ENCODE measurements at regions not wholly inside any gene's neighbourhood (a gene's known extent, or its start where the extent isn't known, plus 50 kb on each side); places are given as distances from the start of the nearest gene placed in this dataset.
"Not testable (repeated sequence)": the region's sequence is repeated elsewhere in the genome, so short reads cannot be mapped to it uniquely, and the experiment has no call there.

GRCh38 chr1:193931356-193931755 is 744.9 kb upstream of the B3GALT2 start:
- no peak for DNase-seq (ENCODE audit: low read depth in 2 of 2)

- DNase-seq (ENCODE audit: low read depth in 2 of 2) = no peak
Measured at GRCh38 chr1:193929374-193930033, 743.1 kb upstream of the B3GALT2 start.

- no peak for DNase-seq (ENCODE audit: low read depth in 2 of 2)
Measured at GRCh38 chr1:193927550-193927949, 741.1 kb upstream of the B3GALT2 start.

GRCh38 chr1:193926956-193927355 is 740.5 kb upstream of the B3GALT2 start:
- no peak for DNase-seq (ENCODE audit: low read depth in 2 of 2)

DNA sequence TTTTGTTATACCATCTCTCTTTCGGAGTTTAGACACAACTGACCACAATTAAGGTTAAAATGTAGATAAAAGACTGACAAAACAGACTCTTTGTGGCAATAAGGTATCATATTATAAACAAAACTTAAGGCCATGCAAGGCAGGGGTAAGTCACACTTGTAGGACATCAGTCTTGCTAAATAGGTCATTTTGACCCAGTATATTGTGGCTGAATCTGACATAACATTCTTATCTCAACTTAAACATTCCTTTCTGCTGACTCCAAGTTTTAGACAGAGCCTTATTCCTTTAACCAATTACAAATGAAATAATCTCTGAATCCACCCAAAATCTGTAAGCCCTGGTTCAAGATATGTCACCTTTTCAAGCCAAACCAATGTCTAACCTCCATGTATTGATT is 733.4 kb upstream of the B3GALT2 start:
- no peak for DNase-seq (ENCODE audit: low read depth in 2 of 2)

GRCh38 chr1:193916452-193916851 is 730.0 kb upstream of the B3GALT2 start:
- no peak for DNase-seq (ENCODE audit: low read depth in 2 of 2)

DNA sequence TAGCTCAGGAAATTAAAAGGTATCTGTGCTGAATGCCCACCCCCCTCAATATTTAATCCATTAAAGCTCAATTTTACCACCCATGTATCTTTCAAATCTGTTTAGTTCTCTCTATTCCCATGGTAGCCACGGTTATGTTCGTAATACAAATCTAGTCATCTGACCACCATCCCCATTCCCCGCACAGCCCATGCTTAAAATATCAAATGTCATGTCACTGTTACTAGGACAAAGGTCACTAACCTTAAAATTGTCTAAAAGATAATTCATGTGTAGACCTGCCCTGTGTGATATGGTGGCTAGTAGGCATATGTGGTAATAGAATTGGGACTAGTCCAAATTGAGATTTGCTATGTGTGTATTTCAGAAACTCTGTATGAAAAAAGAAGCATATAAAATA is 728.5 kb upstream of the B3GALT2 start:
- DNase-seq (ENCODE audit: low read depth in 2 of 2) = no peak

DNA sequence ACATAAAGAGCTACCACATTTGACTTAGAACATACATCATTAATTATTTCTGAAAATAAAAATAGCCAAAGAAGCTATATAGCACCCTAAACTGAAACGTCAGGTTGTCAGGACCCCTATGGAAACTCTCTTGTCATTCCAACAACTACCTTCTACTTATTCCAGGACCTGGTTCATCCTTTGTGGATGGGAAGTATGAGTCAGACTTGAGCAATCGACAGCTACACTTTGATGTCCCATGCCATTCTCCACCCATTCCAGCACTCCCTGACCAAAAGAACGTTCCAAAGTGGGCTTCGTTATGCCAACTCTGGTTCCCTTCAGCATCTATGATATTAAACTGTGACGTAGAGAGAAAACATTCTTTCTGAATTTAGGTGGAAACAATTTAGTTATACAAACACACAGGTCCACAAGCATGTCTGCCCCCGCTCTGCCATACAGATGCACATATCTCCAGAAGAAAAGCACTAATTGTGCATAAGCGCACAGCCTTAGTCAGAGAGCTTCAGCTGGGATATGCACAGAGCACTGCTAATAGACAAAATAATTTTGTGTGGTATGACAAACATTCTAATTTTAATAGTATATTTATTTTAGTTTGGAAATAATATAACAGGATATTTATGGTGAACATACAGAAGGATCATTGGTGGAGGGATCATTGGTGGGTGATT is 723.1 kb upstream of the B3GALT2 start:
- no peak for DNase-seq (ENCODE audit: low read depth in 2 of 2)

DNA sequence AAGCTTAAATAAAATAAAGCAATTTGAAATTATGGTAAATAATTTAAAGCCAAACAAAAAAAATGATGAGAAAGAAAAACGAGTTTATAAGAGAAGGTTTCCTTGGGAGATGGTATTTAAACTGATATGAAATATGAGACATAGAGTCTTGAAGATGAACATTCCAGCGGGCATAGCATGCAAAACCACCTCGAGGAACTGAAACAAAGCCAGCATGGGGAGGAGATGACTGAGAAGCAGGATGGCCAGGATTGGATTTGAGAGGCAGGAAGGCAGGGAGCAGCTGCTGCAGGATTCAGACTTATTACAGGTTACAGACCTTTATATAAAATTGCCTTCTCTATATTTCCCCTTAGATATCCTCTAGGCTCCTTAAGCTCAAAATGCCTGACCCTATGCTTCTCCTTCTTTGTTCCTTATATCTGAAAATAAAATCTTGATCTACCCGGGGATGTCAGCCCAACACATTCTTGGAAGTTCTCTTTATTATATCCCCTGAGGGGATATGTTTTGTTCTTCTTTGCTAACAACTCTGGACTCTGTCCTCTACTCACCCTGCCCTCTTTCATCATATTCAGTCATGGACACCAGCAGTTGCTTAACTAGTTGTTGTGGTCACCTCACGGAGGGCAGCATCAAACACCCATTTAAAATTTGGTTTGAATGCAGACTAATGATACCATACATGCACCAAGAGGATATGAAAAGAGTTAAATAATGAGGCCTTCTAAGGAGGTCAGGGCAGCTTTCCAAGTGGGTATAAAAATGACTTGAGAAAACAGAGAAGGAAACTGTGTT is 719.1 kb upstream of the B3GALT2 start:
- DNase-seq (ENCODE audit: low read depth in 2 of 2) = no peak

GRCh38 chr1:193891788-193892187 is 705.4 kb upstream of the B3GALT2 start:
- no peak for DNase-seq (ENCODE audit: low read depth in 2 of 2)

DNA sequence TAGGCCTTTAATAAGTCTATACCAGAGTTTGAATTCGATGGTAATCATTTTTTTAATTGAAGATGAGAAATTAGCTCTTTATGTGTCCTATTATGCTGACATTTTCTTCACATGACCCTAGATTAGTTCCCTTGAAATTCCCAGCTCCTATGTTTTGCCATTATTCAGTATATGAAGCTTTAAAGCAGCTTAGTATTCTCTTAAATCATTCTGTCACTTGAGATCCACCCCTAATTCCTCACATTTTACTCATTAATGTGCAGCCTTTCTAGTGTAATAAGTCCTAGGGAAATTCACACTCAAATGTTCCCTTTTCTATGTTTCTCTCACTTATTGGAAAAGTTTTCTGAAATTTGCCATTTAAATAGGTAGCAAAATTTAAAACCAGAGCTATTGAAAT is 704.5 kb upstream of the B3GALT2 start:
- DNase-seq (ENCODE audit: low read depth in 2 of 2) = no peak

DNA sequence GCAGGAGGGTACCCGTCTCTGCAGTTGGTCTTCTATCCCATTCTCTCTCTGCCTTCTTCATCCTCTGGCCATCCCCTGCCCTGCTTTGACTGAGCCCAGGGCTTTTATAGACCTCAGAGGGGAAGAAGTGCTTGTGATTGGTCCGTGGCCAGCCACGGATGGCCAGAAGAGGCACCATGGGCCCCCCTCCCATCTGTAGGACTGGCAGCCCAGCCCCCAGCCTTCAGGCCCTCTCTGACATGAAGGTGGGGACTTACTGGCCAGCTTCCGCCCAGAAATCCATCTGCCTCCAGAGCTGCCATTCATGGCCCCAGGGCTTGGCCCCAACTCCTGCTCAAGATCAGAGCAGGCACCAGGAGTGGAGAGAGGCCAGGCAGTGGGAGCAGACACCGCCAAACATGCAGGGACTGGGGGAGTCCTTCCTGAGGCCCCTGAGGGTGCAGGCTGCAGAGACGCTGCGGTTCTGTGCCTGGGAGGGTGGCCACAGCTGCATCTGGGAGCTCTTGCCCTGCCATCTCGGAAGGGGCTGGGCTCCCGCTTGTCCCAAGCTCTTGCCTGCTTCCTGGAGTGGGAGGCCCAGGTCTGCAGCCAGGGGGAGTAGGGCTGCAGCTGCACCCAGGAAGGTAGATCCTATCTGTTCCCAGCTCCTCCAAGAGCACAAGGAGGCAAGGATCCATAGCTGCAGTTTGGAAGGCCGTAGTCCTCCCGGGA is 698.6 kb upstream of the B3GALT2 start:
- no peak for DNase-seq (ENCODE audit: low read depth in 2 of 2)

GRCh38 chr1:193877920-193878319 is 691.5 kb upstream of the B3GALT2 start:
- not testable (repeated sequence) for DNase-seq (ENCODE audit: low read depth in 2 of 2)

DNA sequence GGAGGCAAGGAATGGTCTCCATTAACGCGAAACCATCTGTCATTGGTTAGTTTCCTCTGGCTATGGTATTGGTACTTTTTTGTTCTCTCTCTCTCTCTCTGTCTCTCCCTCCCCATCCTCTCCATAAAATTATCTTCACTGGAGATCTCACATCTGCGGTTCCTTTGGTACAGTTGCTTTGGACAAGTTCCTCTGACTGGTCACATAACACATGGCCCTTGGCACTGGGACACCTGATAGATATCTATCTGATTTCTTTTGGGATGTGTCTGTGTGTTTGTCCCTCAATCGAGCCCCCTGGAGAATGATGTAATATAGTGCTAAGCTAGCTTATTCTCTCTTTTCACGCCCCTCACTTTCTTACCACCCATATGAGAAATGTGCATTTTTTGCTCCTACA is 682.0 kb upstream of the B3GALT2 start:
- no peak for DNase-seq (ENCODE audit: low read depth in 2 of 2)

DNA sequence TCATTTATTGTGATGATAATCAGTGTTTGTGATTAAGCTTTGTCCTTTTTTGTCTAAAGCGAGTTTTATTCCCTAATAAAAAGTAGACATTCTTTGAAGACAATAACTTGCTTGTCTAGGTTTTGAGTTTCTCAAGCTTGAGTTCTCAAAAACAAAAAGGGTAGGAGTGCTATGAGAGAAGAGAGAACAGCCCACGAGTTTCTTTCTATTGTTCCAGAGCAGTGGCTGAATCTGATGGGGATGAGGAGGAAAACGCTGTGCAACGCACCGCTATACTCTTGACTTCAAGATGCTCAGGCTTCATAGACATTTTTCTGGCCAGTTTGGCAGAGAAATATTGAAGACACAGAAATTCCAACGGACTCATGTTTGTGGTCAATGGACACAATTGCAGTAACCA is 669.8 kb upstream of the B3GALT2 start:
- DNase-seq (ENCODE audit: low read depth in 2 of 2) = no peak

DNA sequence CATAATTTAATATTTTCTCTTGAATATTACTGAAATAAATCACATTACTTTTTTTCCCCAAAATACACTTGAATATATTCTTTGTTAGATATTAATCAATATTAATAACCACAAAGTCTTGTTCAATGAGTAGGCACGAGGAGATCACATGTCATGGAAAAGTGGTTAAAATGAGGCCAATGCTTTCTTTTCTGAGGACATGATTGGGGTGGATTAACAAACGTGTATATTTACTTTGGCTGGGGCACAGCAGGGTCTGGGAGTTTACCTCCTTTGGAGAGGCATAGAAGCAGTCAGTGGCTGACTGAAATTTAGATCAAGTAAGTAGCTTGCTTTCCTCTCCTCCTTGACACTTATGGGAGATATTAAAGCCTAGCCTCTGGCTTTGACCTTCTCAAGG is 664.3 kb upstream of the B3GALT2 start:
- DNase-seq (ENCODE audit: low read depth in 2 of 2) = no peak

GRCh38 chr1:193846876-193847604 is 660.6 kb upstream of the B3GALT2 start:
- DNase-seq (ENCODE audit: low read depth in 2 of 2) = no peak

GRCh38 chr1:193846411-193846810 is 660.0 kb upstream of the B3GALT2 start:
- DNase-seq (ENCODE audit: low read depth in 2 of 2) = no peak

GRCh38 chr1:193841857-193842256 is 655.4 kb upstream of the B3GALT2 start:
- DNase-seq (ENCODE audit: low read depth in 2 of 2) = no peak

- no peak for DNase-seq (ENCODE audit: low read depth in 2 of 2)
Measured at GRCh38 chr1:193831465-193831864, 645.1 kb upstream of the B3GALT2 start.

DNA sequence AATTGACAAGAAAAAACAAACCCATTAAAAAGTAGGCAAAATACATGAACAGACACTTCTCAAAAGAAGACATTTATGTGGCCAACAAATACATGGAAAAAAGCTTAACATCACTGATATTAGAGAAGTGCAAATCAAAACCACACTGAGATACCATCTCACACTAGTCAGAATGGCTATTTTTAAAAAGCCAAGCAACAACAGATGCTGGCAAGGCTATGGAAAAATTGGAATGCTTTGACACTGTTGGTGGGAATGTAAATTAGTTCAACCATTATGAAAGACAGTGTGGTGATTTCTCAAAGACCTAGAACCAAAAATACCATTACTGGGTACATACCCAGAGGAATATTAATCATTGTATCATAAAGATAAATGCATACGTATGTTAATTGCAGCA is 641.1 kb upstream of the B3GALT2 start:
- DNase-seq (ENCODE audit: low read depth in 2 of 2) = no peak
